H1 (cell line): ENCODE measurements at regions not wholly inside any gene's neighbourhood (a gene's known extent, or its start where the extent isn't known, plus 50 kb on each side); places are given as distances from the start of the nearest gene placed in this dataset.

Experiments
- CTCF ChIA-PET: fragments of 300-600 bp; sonication (Branson Sonifier 250); formaldehyde crosslinking; loops from one replicate; lab custom pipeline; 2021; ENCODE audit not compliant: partially characterized antibody; lab: Charles Lee
- POLR2A ChIA-PET: fragments of 300-600 bp; sonication (Branson Sonifier 250); formaldehyde crosslinking; loops from one replicate; lab custom pipeline; 2021; ENCODE audit warnings: inconsistent platforms; ENCODE audit not compliant: partially characterized antibody; lab: Charles Lee
- DNase-seq, 2 experiments: peaks; one replicate each; pipeline versions ENCODE4 v3.0.0 to v3.0.0-alpha.2; 2010 to 2022; ENCODE audit warnings: low spot score in 2 of 2, low read depth in 1 of 2, mixed read lengths in 1 of 2
- FAIRE-seq: peaks from 2 replicates; lab custom pipeline; 2011; peaks lifted over from hg19 to GRCh38; lab: Jason Lieb, UNC
- H2AFZ ChIP-seq: 2 replicates; pipeline ENCODE4 v1.8.1; 2012; ENCODE audit warnings: low read length, inconsistent platforms
- H2AK5ac ChIP-seq: 2 replicates; pipeline ENCODE4 v1.6.1; 2013; ENCODE audit warnings: low read depth, low read length
- H2BK120ac ChIP-seq: replicated peaks from 2 replicates; pipeline ENCODE3; 2013; ENCODE audit warnings: low read depth, low read length, inconsistent platforms
- H2BK12ac ChIP-seq: 2 replicates; pipeline ENCODE4 v1.6.1; 2013; ENCODE audit warnings: low read depth, low read length
- H2BK15ac ChIP-seq: 2 replicates; pipeline ENCODE4 v1.6.1; 2013; ENCODE audit warnings: low read length
- H2BK20ac ChIP-seq: 2 replicates; pipeline ENCODE4 v1.6.1; 2013; ENCODE audit warnings: low read length
- H2BK5ac ChIP-seq: 2 replicates; pipeline ENCODE4 v1.6.1; 2013; ENCODE audit warnings: low read depth, low read length
- H3K14ac ChIP-seq: 2 replicates; pipeline ENCODE4 v1.6.1; 2013; ENCODE audit warnings: inconsistent platforms; ENCODE audit not compliant: insufficient read length
- H3K18ac ChIP-seq: 2 replicates; pipeline ENCODE4 v1.6.1; 2013; ENCODE audit warnings: low read length; ENCODE audit errors: extremely low read depth
- H3K23ac ChIP-seq: 2 replicates; pipeline ENCODE4 v1.6.1; 2013; ENCODE audit warnings: inconsistent platforms; ENCODE audit not compliant: insufficient read length
- H3K23me2 ChIP-seq: 2 replicates; pipeline ENCODE4 v1.6.1; 2013; ENCODE audit warnings: low read depth, low read length
- H3K27ac ChIP-seq: 2 replicates; pipeline ENCODE4 v1.6.1; 2011; ENCODE audit warnings: low read depth, low read length, inconsistent platforms
- H3K27me3 ChIP-seq, 4 experiments: replicated peaks in 1 of 4; 1 replicate in 1 of 4; 2 replicates in 3 of 4; pipeline versions ENCODE4 v1.6.1 to v1.8.1; 2011 to 2013; ENCODE audit warnings: low read length in 3 of 4, mild to moderate bottlenecking in 3 of 4, inconsistent platforms in 2 of 4, mixed read lengths in 2 of 4, moderate library complexity in 1 of 4; ENCODE audit not compliant: control insufficient read depth in 3 of 4, insufficient read depth in 3 of 4; ENCODE audit errors: extremely low read depth in 1 of 4
- H3K36me3 ChIP-seq, 4 experiments: 2 replicates each; pipeline versions ENCODE4 v1.6.1 to v1.8.1; 2011 to 2013; ENCODE audit warnings: mild to moderate bottlenecking in 4 of 4, low read length in 3 of 4, moderate library complexity in 2 of 4, control low read depth in 1 of 4, inconsistent platforms in 1 of 4; ENCODE audit not compliant: insufficient read depth in 4 of 4, control insufficient read depth in 2 of 4
- H3K4ac ChIP-seq: replicated peaks from 2 replicates; pipeline ENCODE3; 2013; ENCODE audit warnings: low read length, low read depth, mixed read lengths, inconsistent platforms; ENCODE audit not compliant: insufficient read length
- H3K4me1 ChIP-seq, 4 experiments: replicated peaks in 1 of 4; 1 replicate in 1 of 4; 2 replicates in 3 of 4; pipeline versions ENCODE4 v1.6.1 to v1.8.1; 2011 to 2013; ENCODE audit warnings: low read length in 3 of 4, inconsistent platforms in 2 of 4, mixed read lengths in 1 of 4; ENCODE audit not compliant: insufficient read depth in 4 of 4, control insufficient read depth in 3 of 4
- H3K4me2 ChIP-seq, 2 experiments: 2 replicates each; pipeline versions ENCODE4 v1.6.1 to v1.8.1; 2011 to 2013; ENCODE audit warnings: low read depth in 2 of 2, low read length in 2 of 2, control low read depth in 1 of 2, inconsistent platforms in 1 of 2, mild to moderate bottlenecking in 1 of 2; ENCODE audit not compliant: insufficient read depth in 1 of 2
- H3K4me3 ChIP-seq, 4 experiments: fragments of 200-600, 300-600 bp in 1 of 4; sonication (generic), shearing (Covaris generic), sonication (Bioruptor Twin) in 1 of 4; 2 replicates each; pipeline versions ENCODE4 v1.5.1 to v1.8.1; 2011 to 2016; ENCODE audit warnings: low read length in 4 of 4, low read depth in 3 of 4, control low read depth in 2 of 4, inconsistent platforms in 2 of 4, mild to moderate bottlenecking in 2 of 4, mixed read lengths in 1 of 4, moderate library complexity in 1 of 4; ENCODE audit not compliant: insufficient read depth in 2 of 4; ENCODE audit errors: extremely low read depth in 1 of 4
- H3K56ac ChIP-seq: replicated peaks from 2 replicates; pipeline ENCODE3; 2013; ENCODE audit warnings: low read depth, mild to moderate bottlenecking, mixed read lengths, low read length, inconsistent platforms; ENCODE audit not compliant: insufficient read length
- H3K79me1 ChIP-seq: 2 replicates; pipeline ENCODE4 v1.6.1; 2013; ENCODE audit warnings: low read depth, low read length, control low read depth
- H3K79me2 ChIP-seq, 2 experiments: 2 replicates each; pipeline versions ENCODE4 v1.6.1 to v1.8.1; 2012 to 2013; ENCODE audit warnings: low read length in 2 of 2, mild to moderate bottlenecking in 2 of 2, inconsistent platforms in 1 of 2; ENCODE audit not compliant: insufficient read depth in 2 of 2, control insufficient read depth in 1 of 2
- H3K9ac ChIP-seq, 4 experiments: replicated peaks in 1 of 4; 1 replicate in 1 of 4; 2 replicates in 3 of 4; pipeline versions ENCODE4 v1.6.1 to v1.8.1; 2011 to 2013; ENCODE audit warnings: low read depth in 3 of 4, low read length in 3 of 4, control low read depth in 2 of 4, mild to moderate bottlenecking in 2 of 4, moderate library complexity in 2 of 4, inconsistent platforms in 1 of 4; ENCODE audit errors: extremely low read depth in 1 of 4
- H3K9me3 ChIP-seq, 2 experiments: 2 replicates each; pipeline versions ENCODE4 v1.6.1 to v1.8.1; 2012 to 2013; ENCODE audit warnings: mild to moderate bottlenecking in 2 of 2, moderate library complexity in 2 of 2, control low read depth in 1 of 2, inconsistent platforms in 1 of 2, low read depth in 1 of 2, low read length in 1 of 2, mixed read lengths in 1 of 2; ENCODE audit not compliant: insufficient read depth in 2 of 2
- H4K20me1 ChIP-seq, 2 experiments: replicated peaks in 1 of 2; 2 replicates each; pipeline versions ENCODE3 to v1.8.1; 2011 to 2013; ENCODE audit warnings: inconsistent platforms in 2 of 2, low read length in 2 of 2, mild to moderate bottlenecking in 1 of 2; ENCODE audit not compliant: insufficient read depth in 2 of 2, control insufficient read depth in 1 of 2
- H4K5ac ChIP-seq: 2 replicates; pipeline ENCODE4 v1.6.1; 2013; ENCODE audit warnings: low read length, low read depth, mixed read lengths, inconsistent platforms; ENCODE audit not compliant: insufficient read length
- H4K8ac ChIP-seq: 2 replicates; pipeline ENCODE4 v1.8.0; 2013; ENCODE audit warnings: mild to moderate bottlenecking, moderate library complexity, low read length, inconsistent platforms; ENCODE audit not compliant: insufficient read depth; ENCODE audit errors: extremely low read depth
- H4K91ac ChIP-seq: replicated peaks from 2 replicates; pipeline ENCODE3; 2013; ENCODE audit warnings: low read length, mixed read lengths, inconsistent platforms; ENCODE audit not compliant: insufficient read length
- ATF2 ChIP-seq: IDR thresholded peaks from 2 replicates; pipeline ENCODE4 v1.6.1; 2012; ENCODE audit warnings: low read length, inconsistent platforms
- KDM4A ChIP-seq: IDR thresholded peaks from one replicate; pipeline ENCODE4 v1.7.1; 2012; ENCODE audit warnings: low read depth, mild to moderate bottlenecking, moderate library complexity, low read length, inconsistent platforms; ENCODE audit not compliant: severe bottlenecking
- WGBS, 2 experiments: shearing (Covaris generic) in 1 of 2; methylation state at CpG; one replicate each; pipeline versions ENCODE4 v1.1.6 to v1.1.7; 2013 to 2015; ENCODE audit warnings: low lambda C conversion rate in 2 of 2, mixed read lengths in 2 of 2, inconsistent platforms in 1 of 2, low coverage in 1 of 2, missing lambda C conversion rate in 1 of 2; ENCODE audit not compliant: insufficient replicate concordance in 2 of 2, insufficient coverage in 1 of 2, insufficient read length in 1 of 2; ENCODE audit errors: extremely low coverage in 1 of 2, missing lambda C conversion rate in 1 of 2; 5-methylcytosine and 5-hydroxymethylcytosine counted together

GRCh38 chr16:51245658-51245995 is 94.6 kb upstream of the SALL1 start:
- H2AFZ ChIP-seq, result no peak overlapping the region
- H3K79me1 ChIP-seq, result no peaks in the 10 kb centered on the region
- H3K23me2 ChIP-seq, result no peaks in the 10 kb centered on the region
- H3K4me3 ChIP-seq, result no peak overlapping the region
- no peak for FAIRE-seq
- no peaks in the 10 kb centered on the region for H3K27me3 ChIP-seq
- 73% methylated on average over 3 of the region's 3 CpGs; no CpG with 5 or more reads in 1 of the 2 experiments for WGBS, 2 experiments
- 0 out of 7 replicates have a peak, but pooled peaks cover 0 to 3% (median 0%) of the 10 kb centered on the region in 4 experiments for H3K4me1 ChIP-seq
- H3K4ac ChIP-seq, result no peak overlapping the region
- no peak overlapping the region for H3K23ac ChIP-seq
- H3K18ac ChIP-seq, result no peak overlapping the region
- H3K9me3 ChIP-seq, result 0 out of 4 replicates have a peak, but pooled peaks cover 0 to 2% of the 10 kb centered on the region in 2 experiments
- no peak overlapping the region for H3K14ac ChIP-seq
- H3K9ac ChIP-seq, result no peak overlapping the region
- H4K20me1 ChIP-seq, result no peaks in the 10 kb centered on the region
- no peaks in the 10 kb centered on the region for H3K79me2 ChIP-seq
- H2BK15ac ChIP-seq, result no peak overlapping the region
- TF ChIP-seq ATF2 (no peak), KDM4A (no peak)
- TF ChIP-seq, all 59 proteins: peak for 0
- Histone ChIP-seq H3K4me2 (no peak overlapping the region), H3K56ac (no peak overlapping the region), H4K5ac (no peak overlapping the region), H4K8ac (no peak overlapping the region), H3K36me3 (no peaks in the 10 kb centered on the region), H2AK5ac (no peak overlapping the region), H2BK20ac (no peak overlapping the region), H3K27ac (no peak overlapping the region), H2BK5ac (no peak overlapping the region), H2BK120ac (no peak overlapping the region), H2BK12ac (no peak overlapping the region), H4K91ac (no peak overlapping the region)
- CTCF ChIA-PET, result interaction anchor here (0.6 kb wide), 1 partner anchor 188 kb away, joined by 3 read pairs; no protein-coding TSS in a partner anchor
- POLR2A ChIA-PET, result no interaction called here
- DNase-seq, result no peak
